Mammary epithelial cell (primary cell): ENCODE measurements at regions not wholly inside any gene's neighbourhood (a gene's known extent, or its start where the extent isn't known, plus 50 kb on each side); places are given as distances from the start of the nearest gene placed in this dataset.

Source experiments
- EZH2 ChIP-seq: IDR thresholded peaks from 2 replicates; pipeline ENCODE4 v1.6.1; 2012; ENCODE audit warnings: low read length, inconsistent platforms, borderline replicate concordance
- TF ChIP-seq, protein P1 (sequence below), 2 donors: IDR thresholded peaks in 1 of 2; conservative IDR thresholded peaks in 1 of 2; 2 replicates each; pipeline ENCODE4 v1.5.1; 2011 to 2012; ENCODE audit warnings: inconsistent platforms in 2 of 2, low read length in 2 of 2, mild to moderate bottlenecking in 2 of 2, control low read depth in 1 of 2, low read depth in 1 of 2; ENCODE audit not compliant: insufficient read depth in 1 of 2; ENCODE audit errors: extremely low read depth in 1 of 2

DNA sequence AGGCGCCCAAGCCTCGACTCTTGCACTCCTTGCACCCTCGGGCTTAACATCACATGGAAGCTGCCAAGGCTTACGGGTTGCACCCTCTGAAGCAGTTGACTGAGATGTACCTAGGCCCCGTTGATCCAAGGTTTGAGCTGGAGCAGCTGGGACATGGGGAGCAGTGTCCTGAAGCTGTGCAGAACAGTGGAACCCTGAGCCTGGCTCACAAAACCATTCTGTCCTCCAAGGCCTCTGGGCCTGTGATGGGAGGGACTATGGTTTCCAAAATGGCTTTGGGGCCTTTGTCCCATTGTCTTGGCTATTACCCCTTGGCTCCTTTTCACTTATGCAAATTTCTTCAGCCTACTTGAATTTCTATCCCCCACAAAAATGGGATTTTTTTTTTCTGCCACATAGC lies 454.0 kb downstream of the PIK3C3 start:
- TF ChIP-seq, protein P1, sequence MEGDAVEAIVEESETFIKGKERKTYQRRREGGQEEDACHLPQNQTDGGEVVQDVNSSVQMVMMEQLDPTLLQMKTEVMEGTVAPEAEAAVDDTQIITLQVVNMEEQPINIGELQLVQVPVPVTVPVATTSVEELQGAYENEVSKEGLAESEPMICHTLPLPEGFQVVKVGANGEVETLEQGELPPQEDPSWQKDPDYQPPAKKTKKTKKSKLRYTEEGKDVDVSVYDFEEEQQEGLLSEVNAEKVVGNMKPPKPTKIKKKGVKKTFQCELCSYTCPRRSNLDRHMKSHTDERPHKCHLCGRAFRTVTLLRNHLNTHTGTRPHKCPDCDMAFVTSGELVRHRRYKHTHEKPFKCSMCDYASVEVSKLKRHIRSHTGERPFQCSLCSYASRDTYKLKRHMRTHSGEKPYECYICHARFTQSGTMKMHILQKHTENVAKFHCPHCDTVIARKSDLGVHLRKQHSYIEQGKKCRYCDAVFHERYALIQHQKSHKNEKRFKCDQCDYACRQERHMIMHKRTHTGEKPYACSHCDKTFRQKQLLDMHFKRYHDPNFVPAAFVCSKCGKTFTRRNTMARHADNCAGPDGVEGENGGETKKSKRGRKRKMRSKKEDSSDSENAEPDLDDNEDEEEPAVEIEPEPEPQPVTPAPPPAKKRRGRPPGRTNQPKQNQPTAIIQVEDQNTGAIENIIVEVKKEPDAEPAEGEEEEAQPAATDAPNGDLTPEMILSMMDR (conservative IDR thresholded peaks at IDR 0.05 in 1 of 2, IDR thresholded peaks at IDR 0.05 in 1 of 2; ENCODE audit: extremely low read depth in 1 of 2, insufficient read depth in 1 of 2, low read depth in 1 of 2, low read length in 2 of 2), result no peak
- TF ChIP-seq EZH2, result no peak
